SK-N-SH (cell line): ENCODE measurements at regions not wholly inside any gene's neighbourhood (a gene's known extent, or its start where the extent isn't known, plus 50 kb on each side); places are given as distances from the start of the nearest gene placed in this dataset.

Experiments used
- CHD2 ChIP-seq: fragments of 150-350 bp; IDR thresholded peaks from 2 replicates; pipeline ENCODE4 v1.6.1; 2018; ENCODE audit warnings: low read length; ENCODE audit not compliant: partially characterized antibody
- EZH2phosphoT487 ChIP-seq: fragments of 200-600 bp; sonication (generic); IDR thresholded peaks from 2 replicates; pipeline ENCODE4 v1.6.1; 2017; ENCODE audit warnings: low read depth, mixed run types, mild to moderate bottlenecking, antibody characterized with exemption, moderate library complexity, borderline replicate concordance
- NFIC ChIP-seq: IDR thresholded peaks from 2 replicates; pipeline ENCODE4 v1.4.0; 2012; ENCODE audit warnings: borderline replicate concordance
- NRF1 ChIP-seq: IDR thresholded peaks from 2 replicates; pipeline ENCODE4 v1.6.1; 2012; ENCODE audit warnings: low read depth, mild to moderate bottlenecking, low read length
- POLR2AphosphoS5 ChIP-seq: IDR thresholded peaks from 2 replicates; pipeline ENCODE4 v1.6.1; 2012; ENCODE audit warnings: low read depth, low read length
- RAD21 ChIP-seq: IDR thresholded peaks from 2 replicates; pipeline ENCODE4 v1.6.1; 2012; ENCODE audit warnings: mild to moderate bottlenecking, low read length
- SIN3A ChIP-seq: IDR thresholded peaks from 2 replicates; pipeline ENCODE4 v1.6.1; 2012; ENCODE audit warnings: low read depth, mild to moderate bottlenecking, low read length, moderate library complexity, borderline replicate concordance
- TAF1 ChIP-seq: IDR thresholded peaks from 2 replicates; pipeline ENCODE4 v1.6.1; 2012; ENCODE audit warnings: low read depth, mild to moderate bottlenecking, low read length, moderate library complexity, borderline replicate concordance
- TEAD4 ChIP-seq: IDR thresholded peaks from 2 replicates; pipeline ENCODE4 v1.4.0; 2012; ENCODE audit warnings: mild to moderate bottlenecking, borderline replicate concordance; ENCODE audit not compliant: insufficient read depth
- TF ChIP-seq, protein P1 (sequence below): IDR thresholded peaks from 2 replicates; pipeline ENCODE4 v1.4.0; 2012; ENCODE audit warnings: low read depth
- TF ChIP-seq, protein P2 (sequence below): fragments of 200-600 bp; sonication (generic); IDR thresholded peaks from 2 replicates; pipeline ENCODE4 v1.6.1; 2017; ENCODE audit warnings: antibody characterized with exemption, mild to moderate bottlenecking, moderate library complexity
- TF ChIP-seq, protein P3 (sequence below): IDR thresholded peaks from 2 replicates; pipeline ENCODE4 v1.6.1; 2012; ENCODE audit warnings: mild to moderate bottlenecking, low read depth, low read length, moderate library complexity
- TF ChIP-seq, protein P4 (sequence below): IDR thresholded peaks from 2 replicates; pipeline ENCODE4 v1.4.0; 2012; ENCODE audit warnings: low read depth, borderline replicate concordance

DNA sequence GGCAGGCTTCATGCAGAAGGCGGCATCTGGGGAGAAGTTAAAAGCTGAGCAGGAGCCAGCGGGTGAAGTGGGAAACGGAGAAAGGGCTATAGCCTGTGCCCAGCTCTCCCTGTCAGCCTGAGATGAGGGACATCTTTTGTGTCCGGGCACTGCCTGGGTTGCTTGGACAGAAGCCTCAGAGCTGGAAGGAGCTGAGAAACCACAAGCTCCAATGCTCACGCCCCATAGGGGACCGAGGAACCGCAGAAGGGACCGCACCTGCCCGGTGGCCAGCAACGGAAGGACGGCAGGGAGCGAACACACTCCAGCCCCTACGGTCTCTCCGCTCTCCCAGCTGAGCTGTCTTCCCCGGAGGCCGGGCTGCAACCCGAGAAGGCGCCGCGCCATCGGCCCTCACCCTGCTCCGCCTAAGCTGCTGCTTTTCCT, 175.8 kb downstream of the NPIPB11 start:
- TF ChIP-seq TAF1 (no peak), POLR2AphosphoS5 (no peak), EZH2phosphoT487 (no peak), RAD21 (no peak), CHD2 (no peak), TEAD4 (no peak), SIN3A (no peak), NRF1 (no peak), NFIC (no peak)
- TF ChIP-seq, protein P1, sequence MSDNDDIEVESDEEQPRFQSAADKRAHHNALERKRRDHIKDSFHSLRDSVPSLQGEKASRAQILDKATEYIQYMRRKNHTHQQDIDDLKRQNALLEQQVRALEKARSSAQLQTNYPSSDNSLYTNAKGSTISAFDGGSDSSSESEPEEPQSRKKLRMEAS: no peak
- TF ChIP-seq, protein P2, sequence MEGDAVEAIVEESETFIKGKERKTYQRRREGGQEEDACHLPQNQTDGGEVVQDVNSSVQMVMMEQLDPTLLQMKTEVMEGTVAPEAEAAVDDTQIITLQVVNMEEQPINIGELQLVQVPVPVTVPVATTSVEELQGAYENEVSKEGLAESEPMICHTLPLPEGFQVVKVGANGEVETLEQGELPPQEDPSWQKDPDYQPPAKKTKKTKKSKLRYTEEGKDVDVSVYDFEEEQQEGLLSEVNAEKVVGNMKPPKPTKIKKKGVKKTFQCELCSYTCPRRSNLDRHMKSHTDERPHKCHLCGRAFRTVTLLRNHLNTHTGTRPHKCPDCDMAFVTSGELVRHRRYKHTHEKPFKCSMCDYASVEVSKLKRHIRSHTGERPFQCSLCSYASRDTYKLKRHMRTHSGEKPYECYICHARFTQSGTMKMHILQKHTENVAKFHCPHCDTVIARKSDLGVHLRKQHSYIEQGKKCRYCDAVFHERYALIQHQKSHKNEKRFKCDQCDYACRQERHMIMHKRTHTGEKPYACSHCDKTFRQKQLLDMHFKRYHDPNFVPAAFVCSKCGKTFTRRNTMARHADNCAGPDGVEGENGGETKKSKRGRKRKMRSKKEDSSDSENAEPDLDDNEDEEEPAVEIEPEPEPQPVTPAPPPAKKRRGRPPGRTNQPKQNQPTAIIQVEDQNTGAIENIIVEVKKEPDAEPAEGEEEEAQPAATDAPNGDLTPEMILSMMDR: no peak
- TF ChIP-seq, protein P3, sequence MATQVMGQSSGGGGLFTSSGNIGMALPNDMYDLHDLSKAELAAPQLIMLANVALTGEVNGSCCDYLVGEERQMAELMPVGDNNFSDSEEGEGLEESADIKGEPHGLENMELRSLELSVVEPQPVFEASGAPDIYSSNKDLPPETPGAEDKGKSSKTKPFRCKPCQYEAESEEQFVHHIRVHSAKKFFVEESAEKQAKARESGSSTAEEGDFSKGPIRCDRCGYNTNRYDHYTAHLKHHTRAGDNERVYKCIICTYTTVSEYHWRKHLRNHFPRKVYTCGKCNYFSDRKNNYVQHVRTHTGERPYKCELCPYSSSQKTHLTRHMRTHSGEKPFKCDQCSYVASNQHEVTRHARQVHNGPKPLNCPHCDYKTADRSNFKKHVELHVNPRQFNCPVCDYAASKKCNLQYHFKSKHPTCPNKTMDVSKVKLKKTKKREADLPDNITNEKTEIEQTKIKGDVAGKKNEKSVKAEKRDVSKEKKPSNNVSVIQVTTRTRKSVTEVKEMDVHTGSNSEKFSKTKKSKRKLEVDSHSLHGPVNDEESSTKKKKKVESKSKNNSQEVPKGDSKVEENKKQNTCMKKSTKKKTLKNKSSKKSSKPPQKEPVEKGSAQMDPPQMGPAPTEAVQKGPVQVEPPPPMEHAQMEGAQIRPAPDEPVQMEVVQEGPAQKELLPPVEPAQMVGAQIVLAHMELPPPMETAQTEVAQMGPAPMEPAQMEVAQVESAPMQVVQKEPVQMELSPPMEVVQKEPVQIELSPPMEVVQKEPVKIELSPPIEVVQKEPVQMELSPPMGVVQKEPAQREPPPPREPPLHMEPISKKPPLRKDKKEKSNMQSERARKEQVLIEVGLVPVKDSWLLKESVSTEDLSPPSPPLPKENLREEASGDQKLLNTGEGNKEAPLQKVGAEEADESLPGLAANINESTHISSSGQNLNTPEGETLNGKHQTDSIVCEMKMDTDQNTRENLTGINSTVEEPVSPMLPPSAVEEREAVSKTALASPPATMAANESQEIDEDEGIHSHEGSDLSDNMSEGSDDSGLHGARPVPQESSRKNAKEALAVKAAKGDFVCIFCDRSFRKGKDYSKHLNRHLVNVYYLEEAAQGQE: no peak
- TF ChIP-seq, protein P4, sequence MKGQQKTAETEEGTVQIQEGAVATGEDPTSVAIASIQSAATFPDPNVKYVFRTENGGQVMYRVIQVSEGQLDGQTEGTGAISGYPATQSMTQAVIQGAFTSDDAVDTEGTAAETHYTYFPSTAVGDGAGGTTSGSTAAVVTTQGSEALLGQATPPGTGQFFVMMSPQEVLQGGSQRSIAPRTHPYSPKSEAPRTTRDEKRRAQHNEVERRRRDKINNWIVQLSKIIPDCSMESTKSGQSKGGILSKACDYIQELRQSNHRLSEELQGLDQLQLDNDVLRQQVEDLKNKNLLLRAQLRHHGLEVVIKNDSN: no peak
